HepG2 (cell line): ENCODE measurements at regions not wholly inside any gene's neighbourhood (a gene's known extent, or its start where the extent isn't known, plus 50 kb on each side); places are given as distances from the start of the nearest gene placed in this dataset.

Experiments used
- ATAC-seq: fragments of 200-7000 bp; cut with Tn5 transposase; 3 replicates; pipeline ENCODE4 v1.9.1; 2020; ENCODE audit warnings: mild to moderate bottlenecking, moderate library complexity
- BruUV-seq: library from RNA; stranded (reverse); fragments of 400-500 nt; replicated peaks from 2 replicates; lab custom pipeline; 2021; lab: Mats Ljungman, UMichigan
- CTCF ChIA-PET: fragments of 300-600 bp; formaldehyde crosslinking; extraction: SDS; loops from one replicate; lab custom pipeline; 2021; ENCODE audit warnings: low total read pairs, inconsistent platforms, low intra/inter-chr PET ratio; lab: Yijun Ruan, JAX
- POLR2A ChIA-PET: fragments of 350-600 bp; sonication (Branson Sonifier 250); formaldehyde crosslinking; loops from one replicate; lab custom pipeline; 2020; ENCODE audit warnings: antibody characterized with exemption, inconsistent platforms; lab: Yijun Ruan, JAX
- DNase-seq: peaks from one replicate; pipeline ENCODE4 v3.0.0-alpha.2; 2015; ENCODE audit warnings: low spot score
- FAIRE-seq: peaks from 3 replicates; lab custom pipeline; 2011; peaks lifted over from hg19 to GRCh38; lab: Jason Lieb, UNC
- H2AFZ ChIP-seq: one replicate; pipeline ENCODE4 v1.6.1; 2011; ENCODE audit warnings: low read length, inconsistent platforms
- H3K27ac ChIP-seq: fragments of 300-600 bp; 3 replicates; pipeline ENCODE4 v1.8.0; 2011; ENCODE audit warnings: mixed run types, mild to moderate bottlenecking, mixed read lengths, low read length, inconsistent platforms; ENCODE audit not compliant: insufficient read depth; ENCODE audit errors: extremely low read length
- H3K27me3 ChIP-seq, 2 experiments: fragments of 200-600 bp in 1 of 2; 2 replicates in 1 of 2; 3 replicates in 1 of 2; pipeline versions ENCODE4 v1.6.0 to v1.8.0; 2011; ENCODE audit warnings: low read length in 2 of 2, mild to moderate bottlenecking in 2 of 2, moderate library complexity in 2 of 2, inconsistent platforms in 1 of 2; ENCODE audit not compliant: insufficient read depth in 2 of 2, control insufficient read depth in 1 of 2
- H3K36me3 ChIP-seq, 2 experiments: fragments of 200-600 bp in 1 of 2; replicated peaks in 1 of 2; 2 replicates in 1 of 2; 3 replicates in 1 of 2; pipeline versions ENCODE4 v1.5.1 to v1.8.0; 2011; ENCODE audit warnings: low read length in 2 of 2, inconsistent platforms in 1 of 2; ENCODE audit not compliant: insufficient read depth in 2 of 2, control insufficient read depth in 1 of 2
- H3K4me1 ChIP-seq: 2 replicates; pipeline ENCODE4 v1.5.1; 2012; ENCODE audit warnings: low read length, inconsistent platforms; ENCODE audit not compliant: insufficient read depth
- H3K4me2 ChIP-seq: 2 replicates; pipeline ENCODE4 v1.6.0; 2011; ENCODE audit warnings: low read depth, low read length, inconsistent platforms
- H3K4me3 ChIP-seq, 3 experiments: fragments of 200-600 bp in 1 of 3; sonication (generic), shearing (Covaris generic) in 1 of 3; replicated peaks in 1 of 3; 2 replicates each; pipeline ENCODE4 v1.5.1; 2011 to 2016; ENCODE audit warnings: low read length in 3 of 3, inconsistent platforms in 2 of 3, low read depth in 2 of 3, mild to moderate bottlenecking in 2 of 3, control low read depth in 1 of 3, mixed read lengths in 1 of 3; ENCODE audit not compliant: insufficient read depth in 1 of 3
- H3K79me2 ChIP-seq: one replicate; pipeline ENCODE4 v1.6.1; 2011; ENCODE audit warnings: low read length, inconsistent platforms; ENCODE audit not compliant: insufficient read depth
- H3K9ac ChIP-seq: 2 replicates; pipeline ENCODE4 v1.6.0; 2011; ENCODE audit warnings: mild to moderate bottlenecking, low read depth, low read length, inconsistent platforms; ENCODE audit not compliant: insufficient read depth
- H3K9me3 ChIP-seq: 2 replicates; pipeline ENCODE4 v1.5.1; 2012; ENCODE audit warnings: mild to moderate bottlenecking, low read length
- H4K20me1 ChIP-seq: 2 replicates; pipeline ENCODE4 v1.6.0; 2011; ENCODE audit warnings: inconsistent platforms, mild to moderate bottlenecking, low read length, moderate library complexity; ENCODE audit not compliant: insufficient read depth
- FOXA3 ChIP-seq: IDR thresholded peaks from 2 replicates; pipeline ENCODE4 v1.6.1; 2016; ENCODE audit warnings: missing genetic modification reagents, missing compliant biosample characterization
- NFKBIZ ChIP-seq: IDR thresholded peaks from 2 replicates; pipeline ENCODE4 v1.6.1; 2018; ENCODE audit warnings: missing genetic modification reagents, missing compliant biosample characterization
- SETDB1 ChIP-seq: sonication (generic); formaldehyde crosslinking; IDR thresholded peaks from 2 replicates; pipeline ENCODE4 v1.5.1; 2020; ENCODE audit warnings: missing genetic modification reagents, mild to moderate bottlenecking, borderline replicate concordance
- SMAD1 ChIP-seq: sonication (generic); formaldehyde crosslinking; IDR thresholded peaks from 2 replicates; pipeline ENCODE4 v1.4.0; 2020; ENCODE audit warnings: missing genetic modification reagents, low read depth, mild to moderate bottlenecking, borderline replicate concordance
- ZNF329 ChIP-seq: sonication (generic); formaldehyde crosslinking; IDR thresholded peaks from 2 replicates; pipeline ENCODE4 v1.9.0; 2021; ENCODE audit warnings: low read depth, mild to moderate bottlenecking, missing genetic modification reagents
- ZNF501 ChIP-seq: sonication (generic); formaldehyde crosslinking; IDR thresholded peaks from 2 replicates; pipeline ENCODE4 v1.5.1; 2020; ENCODE audit warnings: mild to moderate bottlenecking, moderate library complexity, missing genetic modification reagents
- WGBS: methylation state at CpG from one replicate; pipeline ENCODE4 v1.1.6; 2017; ENCODE audit warnings: low lambda C conversion rate; 5-methylcytosine and 5-hydroxymethylcytosine counted together
- in situ Hi-C: cut with HindIII; loops from 2 replicates; pipeline ENCODE4 v1.10.0; 2017; ENCODE audit warnings: low pct_unique_long_range_greater_than_20kb; ENCODE audit not compliant: extremely low pct_ligation_motif_present
- intact Hi-C: fragments of 100-400 bp; cut with micrococcal nuclease; formaldehyde crosslinking; loops from one replicate; pipeline ENCODE4 v1.10.0; 2022; ENCODE audit not compliant: unreplicated experiment
- TF ChIP-seq, protein P1 (sequence below): sonication (generic); formaldehyde crosslinking; conservative IDR thresholded peaks from 2 replicates; pipeline ENCODE4 v1.8.0; 2022; ENCODE audit warnings: mild to moderate bottlenecking, moderate library complexity, missing genetic modification reagents
- TF ChIP-seq, protein P2 (sequence below): sonication (generic); formaldehyde crosslinking; IDR thresholded peaks from 2 replicates; pipeline ENCODE4 v1.8.1; 2023; ENCODE audit warnings: missing genetic modification reagents, mild to moderate bottlenecking, borderline replicate concordance

DNA sequence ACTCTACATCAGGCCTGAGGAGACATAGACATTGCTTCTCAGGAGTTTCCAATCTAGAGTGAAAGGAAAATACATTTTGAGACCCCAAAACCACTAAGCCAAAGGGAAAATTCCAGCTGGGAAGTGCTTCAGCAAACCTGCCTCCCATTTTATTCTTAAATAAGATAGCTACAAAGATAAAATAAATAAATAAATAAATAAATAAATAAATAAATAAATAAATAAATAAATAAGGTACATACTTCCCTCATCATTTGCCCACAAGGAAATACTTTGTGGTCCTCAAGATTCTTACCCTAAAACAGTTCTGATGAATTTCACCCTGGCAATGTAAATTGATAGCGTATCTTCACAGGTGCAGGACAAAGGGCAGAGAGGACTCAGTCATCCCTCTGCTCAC, 474.0 kb upstream of the ROBO1 start (continued):
- TF ChIP-seq, protein P1, sequence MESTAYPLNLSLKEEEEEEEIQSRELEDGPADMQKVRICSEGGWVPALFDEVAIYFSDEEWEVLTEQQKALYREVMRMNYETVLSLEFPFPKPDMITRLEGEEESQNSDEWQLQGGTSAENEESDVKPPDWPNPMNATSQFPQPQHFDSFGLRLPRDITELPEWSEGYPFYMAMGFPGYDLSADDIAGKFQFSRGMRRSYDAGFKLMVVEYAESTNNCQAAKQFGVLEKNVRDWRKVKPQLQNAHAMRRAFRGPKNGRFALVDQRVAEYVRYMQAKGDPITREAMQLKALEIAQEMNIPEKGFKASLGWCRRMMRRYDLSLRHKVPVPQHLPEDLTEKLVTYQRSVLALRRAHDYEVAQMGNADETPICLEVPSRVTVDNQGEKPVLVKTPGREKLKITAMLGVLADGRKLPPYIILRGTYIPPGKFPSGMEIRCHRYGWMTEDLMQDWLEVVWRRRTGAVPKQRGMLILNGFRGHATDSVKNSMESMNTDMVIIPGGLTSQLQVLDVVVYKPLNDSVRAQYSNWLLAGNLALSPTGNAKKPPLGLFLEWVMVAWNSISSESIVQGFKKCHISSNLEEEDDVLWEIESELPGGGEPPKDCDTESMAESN (CRISPR knock-in tag): no peak
- TF ChIP-seq NFKBIZ (CRISPR knock-in tag) (no peak), SETDB1 (no peak), ZNF329 (CRISPR knock-in tag) (no peak)
- TF ChIP-seq, all 625 proteins: peak for 0

DNA sequence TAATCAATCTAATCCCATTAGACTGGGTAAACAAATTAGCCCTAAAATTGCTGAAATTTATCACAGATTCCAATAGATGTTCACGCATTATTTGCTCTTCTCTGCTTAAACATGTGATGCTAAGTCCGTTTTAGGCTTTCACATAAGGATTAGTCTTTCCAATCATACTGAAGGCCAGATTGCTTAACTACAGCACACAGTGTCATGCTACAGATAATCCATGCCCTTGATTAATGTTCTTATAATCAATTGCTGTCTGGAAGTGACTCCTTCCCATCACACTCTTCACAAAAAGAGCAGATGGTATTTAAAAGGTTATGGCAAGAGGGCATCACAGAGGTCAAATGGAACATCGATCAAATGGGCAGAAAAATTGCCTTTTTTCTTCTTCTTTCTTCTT, 471.5 kb upstream of the ROBO1 start:
- FAIRE-seq (no peak), DNase-seq (no peak), ATAC-seq (no peak)
- BruUV-seq: no TSS peak
- CTCF ChIA-PET: no interaction called here
- no peak overlapping the region for H3K27ac ChIP-seq
- no peaks in the 10 kb centered on the region for H3K4me1 ChIP-seq
- H3K4me2 ChIP-seq: no peak overlapping the region
- H4K20me1 ChIP-seq: no peaks in the 10 kb centered on the region
- H3K79me2 ChIP-seq: no peaks in the 10 kb centered on the region
- H3K36me3 ChIP-seq: no peaks in the 10 kb centered on the region
- H3K4me3 ChIP-seq: no peak overlapping the region
- TF ChIP-seq, protein P2, sequence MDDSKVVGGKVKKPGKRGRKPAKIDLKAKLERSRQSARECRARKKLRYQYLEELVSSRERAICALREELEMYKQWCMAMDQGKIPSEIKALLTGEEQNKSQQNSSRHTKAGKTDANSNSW (CRISPR knock-in tag): no peak
- TF ChIP-seq FOXA3 (no peak), SMAD1 (CRISPR knock-in tag) (no peak), ZNF501 (CRISPR knock-in tag) (no peak)
- H3K27me3 ChIP-seq: no peaks in the 10 kb centered on the region
- H3K9ac ChIP-seq: no peak overlapping the region
- POLR2A ChIA-PET: no interaction called here
- H3K9me3 ChIP-seq: no peaks in the 10 kb centered on the region
- in situ Hi-C loops: no loop called here
- no peak overlapping the region for H2AFZ ChIP-seq
- 2% methylated on average over 3 of the region's 3 CpGs for WGBS
- intact Hi-C loops: no loop called here
